A673 (cell line): ENCODE measurements at regions not wholly inside any gene's neighbourhood (a gene's known extent, or its start where the extent isn't known, plus 50 kb on each side); places are given as distances from the start of the nearest gene placed in this dataset.

ENCODE experiments used
- BruUV-seq: library from RNA; stranded (reverse); fragments of 400-500 nt; replicated peaks from 2 replicates; lab custom pipeline; 2021; lab: Mats Ljungman, UMichigan
- CTCF ChIA-PET: fragments of 300-600 bp; sonication (Branson Sonifier 250); formaldehyde crosslinking; loops from one replicate; lab custom pipeline; 2022; ENCODE audit warnings: antibody characterized with exemption; lab: Charles Lee
- POLR2A ChIA-PET: fragments of 300-600 bp; sonication (Branson Sonifier 250); formaldehyde crosslinking; loops from one replicate; lab custom pipeline; 2022; ENCODE audit warnings: antibody characterized with exemption; ENCODE audit not compliant: low non-redundant PET; lab: Charles Lee
- DNase-seq: peaks from one replicate; pipeline ENCODE4 v3.0.0-alpha.2; 2015; ENCODE audit warnings: low spot score
- H3K27ac ChIP-seq: fragments of 200-600 bp; sonication (generic); 2 replicates; pipeline ENCODE4 v1.5.1; 2016; ENCODE audit warnings: mixed run types, low read depth, mild to moderate bottlenecking, mixed read lengths, antibody characterized with exemption, low read length; ENCODE audit not compliant: poor library complexity, severe bottlenecking
- H3K27me3 ChIP-seq: fragments of 200-600 bp; sonication (generic); replicated peaks from 2 replicates; pipeline ENCODE4 v1.6.1; 2017; ENCODE audit warnings: mixed run types, low read depth, mild to moderate bottlenecking, mixed read lengths, antibody characterized with exemption, low read length; ENCODE audit not compliant: insufficient read depth, poor library complexity
- H3K36me3 ChIP-seq: fragments of 200-600 bp; sonication (generic); 2 replicates; pipeline ENCODE4 v1.6.1; 2016; ENCODE audit warnings: mixed run types, mild to moderate bottlenecking, mixed read lengths, antibody characterized with exemption, low read length; ENCODE audit not compliant: insufficient read depth, poor library complexity, severe bottlenecking
- H3K4me1 ChIP-seq: fragments of 200-600 bp; sonication (generic); 2 replicates; pipeline ENCODE4 v1.6.1; 2017; ENCODE audit warnings: mixed run types, mild to moderate bottlenecking, mixed read lengths, antibody characterized with exemption, low read length; ENCODE audit not compliant: insufficient read depth, poor library complexity, severe bottlenecking
- H3K4me3 ChIP-seq: fragments of 200-600 bp; sonication (generic); 2 replicates; pipeline ENCODE4 v1.5.1; 2016; ENCODE audit warnings: low read depth, mixed run types, mild to moderate bottlenecking, mixed read lengths, low read length; ENCODE audit not compliant: poor library complexity, severe bottlenecking
- H3K9me3 ChIP-seq: fragments of 200-600 bp; sonication (generic); 2 replicates; pipeline ENCODE4 v1.6.1; 2016; ENCODE audit warnings: mixed run types, low read depth, mild to moderate bottlenecking, mixed read lengths, antibody characterized with exemption, low read length; ENCODE audit not compliant: poor library complexity, severe bottlenecking
- CTCF ChIP-seq: fragments of 300-800, 200-600 bp; sonication (generic); conservative IDR thresholded peaks from 2 replicates; pipeline ENCODE4 v1.5.1; 2017; ENCODE audit warnings: low read depth, mild to moderate bottlenecking, antibody characterized with exemption, low read length, moderate library complexity, mixed read lengths
- EZH2 ChIP-seq: fragments of 200-600 bp; sonication (generic); IDR thresholded peaks from 2 replicates; pipeline ENCODE4 v1.6.1; 2017; ENCODE audit warnings: borderline replicate concordance, low read depth, mild to moderate bottlenecking, mixed read lengths, antibody characterized with exemption, low read length; ENCODE audit not compliant: poor library complexity, severe bottlenecking
- intact Hi-C: fragments of 100-400 bp; cut with micrococcal nuclease; formaldehyde crosslinking; loops from one replicate; pipeline ENCODE4 v1.10.0; 2022; ENCODE audit not compliant: unreplicated experiment

- no TSS peak for BruUV-seq
- H3K9me3 ChIP-seq = no peaks in the 10 kb centered on the region
- ChIA-PET CTCF (no interaction called here), POLR2A (no interaction called here)
- intact Hi-C loops = no loop called here
- no peaks in the 10 kb centered on the region for H3K27me3 ChIP-seq
- no peak for DNase-seq
- TF ChIP-seq EZH2 (no peak), CTCF (no peak)
- H3K27ac ChIP-seq = no peak overlapping the region
- H3K4me3 ChIP-seq = no peak overlapping the region
- H3K36me3 ChIP-seq = no peaks in the 10 kb centered on the region
- no peaks in the 10 kb centered on the region for H3K4me1 ChIP-seq
Measured at GRCh38 chrX:33970028-33970967, 161.8 kb downstream of the FAM47A start.

- intact Hi-C loops = no loop called here
- ChIA-PET POLR2A (no interaction called here), CTCF (no interaction called here)
- no peak overlapping the region for H3K27ac ChIP-seq
- TF ChIP-seq CTCF = no peak
- no peak for TF ChIP-seq EZH2
- no peaks in the 10 kb centered on the region for H3K27me3 ChIP-seq
- no peaks in the 10 kb centered on the region for H3K4me1 ChIP-seq
- no peaks in the 10 kb centered on the region for H3K36me3 ChIP-seq
- H3K4me3 ChIP-seq = no peak overlapping the region
- no TSS peak for BruUV-seq
- no peak for DNase-seq
- H3K9me3 ChIP-seq = no peaks in the 10 kb centered on the region
Measured at GRCh38 chrX:33969105-33969504, 163.0 kb downstream of the FAM47A start.

GRCh38 chrX:33968611-33969010, 163.5 kb downstream of the FAM47A start:
- Histone ChIP-seq H3K4me3 (no peak overlapping the region), H3K4me1 (no peaks in the 10 kb centered on the region), H3K27ac (no peak overlapping the region), H3K9me3 (no peaks in the 10 kb centered on the region), H3K27me3 (no peaks in the 10 kb centered on the region), H3K36me3 (no peaks in the 10 kb centered on the region)
- ChIA-PET POLR2A (no interaction called here), CTCF (no interaction called here)
- BruUV-seq = no TSS peak
- DNase-seq = no peak
- TF ChIP-seq EZH2 = no peak
- no peak for TF ChIP-seq CTCF
- intact Hi-C loops = no loop called here
